ENCODE measurements at regions not wholly inside any gene's neighbourhood (a gene's known extent, or its start where the extent isn't known, plus 50 kb on each side); places are given as distances from the start of the nearest gene placed in this dataset.
A peak's percentile ranks its signal among the peaks of the same experiment; 100 is the strongest.

DNA sequence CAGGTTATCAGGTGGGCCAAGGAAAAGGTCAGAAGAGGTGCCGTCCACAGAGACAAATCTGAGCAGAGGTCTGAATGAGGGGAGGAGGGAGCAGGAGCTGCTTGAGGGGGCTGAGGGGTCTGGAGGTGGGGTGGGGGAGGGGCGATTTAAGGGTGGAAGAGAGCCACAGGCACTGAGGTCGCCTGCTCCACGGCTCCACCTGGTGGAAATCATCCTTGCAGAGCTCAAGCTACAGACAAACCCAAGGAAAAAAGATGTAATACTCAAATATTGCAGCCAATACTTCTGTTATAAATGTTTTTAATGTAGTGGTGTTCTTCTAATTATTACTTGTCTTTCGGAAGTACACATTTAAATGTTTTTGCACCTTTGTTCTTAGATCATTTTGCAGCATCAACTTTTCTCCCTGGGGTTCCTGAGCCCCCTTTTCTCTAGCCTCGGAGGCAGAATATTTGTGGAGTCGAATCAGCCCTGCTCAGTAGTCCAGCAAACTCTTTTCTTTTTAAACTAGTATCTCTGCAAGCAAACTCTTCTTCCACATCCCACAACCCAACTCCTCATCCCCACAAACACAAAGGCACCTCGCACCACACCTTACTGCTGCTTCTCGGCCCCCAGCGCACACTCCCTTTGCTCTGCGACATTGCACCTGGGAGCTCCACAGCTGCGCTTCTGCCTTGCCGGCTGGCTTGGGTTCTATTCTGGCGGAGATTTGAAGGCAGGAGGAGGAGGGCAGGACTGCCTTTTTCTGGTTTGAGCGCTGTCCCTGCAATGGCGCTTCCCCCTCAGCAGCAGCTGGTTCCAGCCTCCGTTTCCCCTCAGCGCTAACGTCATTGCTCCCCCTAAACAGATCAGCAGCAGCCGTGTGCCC, 51.0 kb upstream of the TFAP2A start:
- Histone ChIP-seq H3K36me3 (ENCODE audit: insufficient read depth, low read length) (no peaks in the 10 kb centered on the region), H3K27me3 (ENCODE audit: insufficient read depth, low read length) (no peaks in the 10 kb centered on the region), H3K4me3 (ENCODE audit: low read length) (no peak overlapping the region), H3K9ac (ENCODE audit: low read depth, low read length) (0 out of 2 replicates have a peak overlapping the region, but pooled peaks have one; percentile 3), H3K9me3 (ENCODE audit: insufficient read depth, low read depth, low read length) (no peaks in the 10 kb centered on the region), H3K27ac (ENCODE audit: low read depth, low read length) (no peak overlapping the region), H3K4me1 (ENCODE audit: insufficient read depth, low read length) (peaks cover 15% of the 10 kb centered on the region)
- WGBS: 67% methylated on average over 20 of the region's 20 CpGs

Data from HUES64 (cell line).